ENCODE measurements at regions not wholly inside any gene's neighbourhood (a gene's known extent, or its start where the extent isn't known, plus 50 kb on each side); places are given as distances from the start of the nearest gene placed in this dataset.

DNA sequence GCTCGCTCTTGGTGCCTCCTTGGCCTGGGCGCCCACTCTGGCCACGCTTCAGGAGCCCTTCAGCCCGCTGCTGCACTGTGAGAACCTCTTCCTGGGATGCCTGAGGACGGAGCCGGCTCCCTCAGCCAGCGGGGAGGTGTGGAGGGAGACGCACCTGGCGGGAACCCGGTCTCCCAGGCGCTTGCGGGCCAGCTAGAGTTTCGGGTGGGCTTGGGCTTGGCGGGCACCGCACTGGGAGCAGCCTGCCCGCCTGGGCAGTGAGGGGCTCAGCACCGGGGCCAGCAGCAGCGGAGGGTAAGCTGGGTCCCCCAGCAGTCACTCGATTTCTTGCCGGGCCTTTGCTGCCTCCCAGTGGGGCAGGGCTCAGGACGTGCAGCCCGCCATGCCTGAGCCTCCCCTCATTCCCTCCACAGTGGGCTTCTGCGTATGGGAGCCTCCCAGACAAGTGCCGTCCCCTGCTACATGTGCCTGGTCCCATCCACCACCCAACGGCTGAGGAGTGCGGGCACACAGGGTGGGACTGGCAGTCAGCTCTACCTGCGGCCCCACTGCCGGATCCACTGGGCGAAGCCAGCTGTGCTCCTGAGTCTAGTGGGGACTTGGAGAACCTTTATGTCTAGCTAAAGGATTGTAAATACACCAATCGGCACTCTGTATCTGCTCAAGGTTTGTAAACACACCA, 708.7 kb downstream of the VGLL3 start:
- no peak for DNase-seq (ENCODE audit: low spot score)
- CTCF ChIA-PET: no interaction called here
- POLR2A ChIA-PET (ENCODE audit: low non-redundant PET): no interaction called here
- H3K27ac ChIP-seq: no peak overlapping the region
- no peak for TF ChIP-seq CTCF (conservative IDR thresholded peaks at IDR 0.05; ENCODE audit: low read depth)

DNA sequence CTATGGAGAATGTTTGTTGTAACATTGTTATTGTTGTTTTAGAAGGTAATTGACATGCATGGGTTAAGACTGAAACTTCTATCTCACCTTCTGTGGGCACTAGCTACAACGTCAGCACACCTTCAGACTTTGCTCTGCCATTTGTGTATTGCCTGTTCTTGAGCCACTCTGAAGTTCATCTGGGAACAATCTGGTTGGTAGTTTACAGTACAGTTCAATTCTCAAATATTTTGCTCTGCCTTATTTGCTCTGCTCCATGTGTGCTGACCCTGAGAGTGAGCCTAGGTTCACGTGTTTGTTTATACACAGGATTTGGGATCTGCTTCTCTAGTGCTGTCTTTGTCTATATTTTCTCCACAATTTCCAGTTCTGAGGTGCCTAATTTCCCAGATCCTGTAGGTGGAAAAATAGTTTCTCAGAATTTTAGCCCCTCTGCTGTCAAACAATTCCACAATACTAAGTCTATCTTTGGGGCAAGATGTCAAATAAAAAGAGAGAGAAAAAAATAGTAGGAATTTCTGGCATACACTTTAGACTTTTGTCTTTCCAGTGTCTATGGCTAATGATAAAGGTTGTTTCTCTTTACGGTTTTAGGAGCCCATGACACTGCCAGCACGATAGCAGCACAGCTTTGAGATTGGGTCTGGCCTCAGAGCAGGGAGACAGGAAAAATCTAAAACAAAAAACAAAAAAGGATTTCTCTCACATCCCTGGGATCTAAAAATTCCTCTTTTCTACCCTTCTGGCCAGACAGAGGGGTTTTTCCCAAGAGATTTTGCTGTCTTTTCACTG, 721.4 kb downstream of the VGLL3 start:
- POLR2A ChIA-PET (ENCODE audit: low non-redundant PET): no interaction called here
- no peak overlapping the region for H3K27ac ChIP-seq
- TF ChIP-seq CTCF (conservative IDR thresholded peaks at IDR 0.05; ENCODE audit: low read depth): no peak
- CTCF ChIA-PET: no interaction called here
- DNase-seq (ENCODE audit: low spot score): no peak

- ChIA-PET CTCF (no interaction called here), POLR2A (ENCODE audit: low non-redundant PET) (no interaction called here)
- no peak for DNase-seq (ENCODE audit: low spot score)
- no peak overlapping the region for H3K27ac ChIP-seq
- TF ChIP-seq CTCF (conservative IDR thresholded peaks at IDR 0.05; ENCODE audit: low read depth): no peak
These were observed 732.9 kb downstream of the VGLL3 start for GRCh38 chr3:86257955-86258641.

- POLR2A ChIA-PET (ENCODE audit: low non-redundant PET): no interaction called here
- no peak for DNase-seq (ENCODE audit: low spot score)
- no peak for TF ChIP-seq CTCF (conservative IDR thresholded peaks at IDR 0.05; ENCODE audit: low read depth)
- H3K27ac ChIP-seq: no peak overlapping the region
- CTCF ChIA-PET: no interaction called here
These were observed 736.5 kb downstream of the VGLL3 start for GRCh38 chr3:86254480-86254879.

GRCh38 chr3:86251781-86252180, 739.2 kb downstream of the VGLL3 start:
- CTCF ChIA-PET: no interaction called here
- H3K27ac ChIP-seq: no peak overlapping the region
- DNase-seq (ENCODE audit: low spot score): no peak
- POLR2A ChIA-PET (ENCODE audit: low non-redundant PET): no interaction called here
- no peak for TF ChIP-seq CTCF (conservative IDR thresholded peaks at IDR 0.05; ENCODE audit: low read depth)

GRCh38 chr3:86249833-86250232, 741.1 kb downstream of the VGLL3 start:
- CTCF ChIA-PET: no interaction called here

More at GRCh38 chr3:86249833-86250232, 741.1 kb downstream of the VGLL3 start:
- no peak for TF ChIP-seq CTCF (conservative IDR thresholded peaks at IDR 0.05; ENCODE audit: low read depth)
- no peak overlapping the region for H3K27ac ChIP-seq
- no peak for DNase-seq (ENCODE audit: low spot score)
- POLR2A ChIA-PET (ENCODE audit: low non-redundant PET): no interaction called here

All from RWPE1 (cell line).